Effector memory CD8-positive, alpha-beta T cell (primary cell): ENCODE measurements at regions not wholly inside any gene's neighbourhood (a gene's known extent, or its start where the extent isn't known, plus 50 kb on each side); places are given as distances from the start of the nearest gene placed in this dataset.

ENCODE experiments used
- ATAC-seq: fragments of 150-1000 bp; cut with Tn5 transposase; replicated peaks from 2 replicates; pipeline ENCODE4 v1.10.0; 2021; ENCODE audit warnings: mild to moderate bottlenecking, moderate library complexity
- DNase-seq, 3 experiments: peaks; one replicate each; pipeline ENCODE4 v3.0.0; 2021
- H3K27ac Mint-ChIP-seq, 2 donors: one replicate each; pipeline ENCODE4 v1.8.0; 2022; ENCODE audit warnings: mild to moderate bottlenecking in 2 of 2, mixed read lengths in 2 of 2, moderate library complexity in 2 of 2
- H3K27me3 Mint-ChIP-seq, 2 donors: one replicate each; pipeline ENCODE4 v1.8.0; 2022; ENCODE audit warnings: mixed read lengths in 2 of 2
- H3K36me3 Mint-ChIP-seq: one replicate; pipeline ENCODE4 v1.8.0; 2022; ENCODE audit warnings: mild to moderate bottlenecking, moderate library complexity, mixed read lengths; ENCODE audit not compliant: insufficient read depth
- H3K4me1 Mint-ChIP-seq, 2 donors: one replicate each; pipeline ENCODE4 v1.8.0; 2022; ENCODE audit warnings: low read depth in 2 of 2, mixed read lengths in 2 of 2
- H3K4me3 Mint-ChIP-seq, 2 donors: one replicate each; pipeline ENCODE4 v1.8.0; 2022; ENCODE audit warnings: mild to moderate bottlenecking in 2 of 2, mixed read lengths in 2 of 2, moderate library complexity in 2 of 2
- H3K9me3 Mint-ChIP-seq, 2 donors: one replicate each; pipeline ENCODE4 v1.8.0; 2022; ENCODE audit warnings: mixed read lengths in 2 of 2

- no peak overlapping the region for H3K4me3 Mint-ChIP-seq
- H3K9me3 Mint-ChIP-seq = no peaks in the 10 kb centered on the region
- ATAC-seq (no peak), DNase-seq (no peak)
- no peaks in the 10 kb centered on the region for H3K36me3 Mint-ChIP-seq
- no peak overlapping the region for H3K27ac Mint-ChIP-seq
- H3K27me3 Mint-ChIP-seq = no peaks in the 10 kb centered on the region
- no peaks in the 10 kb centered on the region for H3K4me1 Mint-ChIP-seq
Observed at GRCh38 chr12:81956468-81956860, 197.3 kb upstream of the PPFIA2 start.

DNA sequence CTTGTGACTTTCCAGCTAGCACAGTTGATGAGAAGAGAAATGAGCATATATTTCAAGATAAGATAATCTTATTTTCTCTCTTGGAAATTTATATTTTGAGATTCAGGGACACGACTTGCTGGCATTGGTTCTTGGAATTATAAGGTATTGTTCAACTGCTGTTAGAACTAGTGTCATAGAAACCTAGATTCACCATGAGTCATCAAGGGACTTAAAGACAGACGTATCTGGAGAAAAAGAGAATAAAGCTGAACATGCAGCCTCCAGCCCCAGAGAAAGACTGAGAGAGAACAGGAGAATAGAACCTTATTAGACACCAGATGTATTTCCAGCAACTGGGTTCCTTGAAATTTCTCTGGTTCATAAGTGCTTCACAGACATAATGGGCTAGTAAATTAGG, 194.4 kb upstream of the PPFIA2 start:
- no peak for ATAC-seq
- Mint-ChIP-seq H3K4me1 (peaks cover 0 to 2% of the 10 kb centered on the region in 2 donors), H3K4me3 (no peak overlapping the region), H3K9me3 (peaks cover 0 to 6% of the 10 kb centered on the region in 2 donors), H3K27ac (no peak overlapping the region), H3K27me3 (no peaks in the 10 kb centered on the region), H3K36me3 (no peaks in the 10 kb centered on the region)
- DNase-seq = no peak

DNA sequence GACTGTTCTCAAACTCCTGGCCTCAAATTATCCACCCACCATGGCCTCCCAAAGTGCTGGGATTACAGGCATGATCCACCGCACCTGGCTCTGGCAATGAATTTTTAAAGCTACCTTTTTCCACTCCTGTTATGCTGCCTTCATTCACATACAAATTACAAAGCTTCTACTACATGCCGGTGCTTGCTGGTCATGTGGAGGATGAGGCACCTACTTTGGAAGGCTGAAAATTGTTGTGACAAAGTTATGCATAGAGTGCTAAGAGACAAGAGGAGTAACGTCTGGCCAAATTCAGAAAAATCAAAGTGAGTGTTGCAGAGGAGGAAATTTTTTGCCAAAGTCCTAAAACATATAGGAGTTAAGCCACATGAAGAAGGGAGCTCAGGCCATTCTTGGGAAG, 191.7 kb upstream of the PPFIA2 start:
- Mint-ChIP-seq H3K9me3 (peaks cover 0 to 8% of the 10 kb centered on the region in 2 donors), H3K4me3 (no peak overlapping the region), H3K27ac (no peak overlapping the region), H3K27me3 (no peaks in the 10 kb centered on the region), H3K36me3 (no peaks in the 10 kb centered on the region), H3K4me1 (peaks cover 0 to 2% of the 10 kb centered on the region in 2 donors)
- DNase-seq (no peak), ATAC-seq (no peak)

DNA sequence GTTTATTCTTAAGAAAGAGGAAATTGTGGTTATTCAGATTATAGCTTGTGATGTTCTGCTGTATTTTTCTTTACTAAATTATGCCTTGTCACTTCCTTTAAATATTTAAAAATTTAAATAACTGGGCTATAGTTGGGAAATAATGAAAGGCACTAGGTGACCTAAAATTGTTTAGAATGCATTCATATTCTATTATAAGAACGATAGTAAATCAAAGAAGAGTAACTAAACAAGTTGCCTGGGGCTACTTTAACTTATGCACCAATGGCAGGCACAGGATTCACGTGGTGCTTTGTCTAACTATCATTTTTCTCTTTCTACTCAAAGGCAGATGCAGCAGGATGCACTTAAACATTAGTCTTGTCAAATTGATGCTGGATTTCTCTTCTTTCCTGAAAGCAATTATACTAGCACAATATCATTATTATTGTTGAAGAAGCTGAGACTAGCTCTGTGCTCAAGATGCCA, 190.7 kb upstream of the PPFIA2 start:
- Mint-ChIP-seq H3K4me3 (no peak overlapping the region), H3K27me3 (no peaks in the 10 kb centered on the region), H3K27ac (no peak overlapping the region), H3K9me3 (peaks cover 0 to 9% of the 10 kb centered on the region in 2 donors), H3K4me1 (peaks cover 0 to 2% of the 10 kb centered on the region in 2 donors), H3K36me3 (no peaks in the 10 kb centered on the region)
- no peak for DNase-seq
- no peak for ATAC-seq

DNA sequence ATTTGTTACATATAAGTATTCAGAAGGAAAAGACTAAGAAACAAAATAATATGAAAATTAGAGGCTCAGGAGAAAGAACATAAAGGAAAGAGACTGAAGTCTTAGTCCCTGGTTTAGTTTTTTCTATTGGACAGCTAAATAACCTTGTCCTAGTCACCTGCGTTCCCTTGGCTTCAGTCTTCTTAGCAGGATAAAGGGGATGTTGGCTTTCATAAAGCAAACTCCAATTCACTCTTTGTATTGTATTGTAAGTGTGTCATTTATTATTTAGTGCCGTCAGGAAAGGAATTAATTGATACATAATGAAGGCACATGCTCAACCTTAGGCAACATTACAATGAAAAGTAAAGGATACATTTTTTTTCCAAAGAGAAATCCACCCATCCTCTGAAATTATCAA, 190.3 kb upstream of the PPFIA2 start:
- Mint-ChIP-seq H3K27me3 (no peaks in the 10 kb centered on the region), H3K4me1 (peaks cover 0 to 2% of the 10 kb centered on the region in 2 donors), H3K4me3 (no peak overlapping the region), H3K27ac (no peak overlapping the region), H3K9me3 (peaks cover 0 to 9% of the 10 kb centered on the region in 2 donors), H3K36me3 (no peaks in the 10 kb centered on the region)
- no peak for DNase-seq
- no peak for ATAC-seq

GRCh38 chr12:81944886-81945285, 185.7 kb upstream of the PPFIA2 start:
- Mint-ChIP-seq H3K27me3 (no peaks in the 10 kb centered on the region), H3K27ac (no peak overlapping the region), H3K4me1 (peaks cover 0 to 17% of the 10 kb centered on the region in 2 donors), H3K9me3 (peaks cover 6 to 7% of the 10 kb centered on the region in 2 donors), H3K36me3 (no peaks in the 10 kb centered on the region), H3K4me3 (no peak overlapping the region)
- ATAC-seq (no peak), DNase-seq (no peak)

DNA sequence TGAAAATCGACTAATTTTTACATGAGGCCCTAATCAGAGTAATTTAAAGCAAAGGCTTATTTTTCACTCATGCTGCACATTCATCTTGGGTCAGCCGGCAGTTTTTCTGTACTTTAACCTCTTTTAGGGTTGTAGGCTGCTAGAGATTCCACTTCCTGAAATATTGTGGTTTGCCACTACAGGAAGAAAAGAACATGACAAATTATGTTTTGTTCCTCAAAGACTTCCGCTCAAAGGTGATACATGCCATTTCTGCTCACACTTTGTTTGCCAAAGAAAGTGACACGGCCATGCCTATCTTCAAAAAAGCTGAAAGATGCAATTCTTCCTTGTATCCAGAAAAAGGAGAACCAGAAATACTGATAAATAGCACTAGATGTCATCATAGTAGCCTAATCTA, 183.4 kb upstream of the PPFIA2 start:
- Mint-ChIP-seq H3K36me3 (no peaks in the 10 kb centered on the region), H3K4me3 (peak overlapping the region; percentile 34 to 45), H3K9me3 (peaks cover 3 to 7% of the 10 kb centered on the region in 2 donors), H3K27ac (peak overlapping the region in 1 of 2 donors; percentile 46), H3K27me3 (no peaks in the 10 kb centered on the region), H3K4me1 (peaks cover 0 to 15% of the 10 kb centered on the region in 2 donors)
- ATAC-seq (peak; percentile 90), DNase-seq (no peak)

GRCh38 chr12:81930037-81930436, 170.9 kb upstream of the PPFIA2 start:
- H3K4me1 Mint-ChIP-seq = no peaks in the 10 kb centered on the region
- H3K4me3 Mint-ChIP-seq = no peak overlapping the region
- no peak for DNase-seq
- no peak for ATAC-seq
- H3K36me3 Mint-ChIP-seq = peaks cover 3% of the 10 kb centered on the region
- H3K27me3 Mint-ChIP-seq = no peaks in the 10 kb centered on the region
- H3K9me3 Mint-ChIP-seq = peaks cover 7% of the 10 kb centered on the region in 2 donors
- no peak overlapping the region for H3K27ac Mint-ChIP-seq

DNA sequence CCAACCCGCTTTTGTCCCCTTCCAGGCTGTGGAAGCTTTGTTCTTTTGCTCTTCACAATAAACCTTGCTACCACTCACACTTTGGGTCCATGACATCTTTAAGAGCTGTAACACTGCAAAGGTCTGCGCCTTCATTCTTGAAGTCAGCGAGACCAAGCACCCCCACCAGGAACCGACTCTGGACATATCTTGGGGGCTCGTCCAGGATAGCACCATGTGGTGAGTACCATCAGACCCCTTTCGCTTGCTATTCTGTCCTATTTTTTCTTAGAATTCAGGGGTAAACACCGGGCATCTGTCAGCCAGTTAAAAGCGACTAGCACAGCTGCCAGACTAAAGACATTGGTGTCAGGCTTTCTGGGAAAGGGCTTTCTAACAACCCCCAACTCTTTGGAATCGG, 137.6 kb upstream of the PPFIA2 start:
- peaks cover 5 to 20% of the 10 kb centered on the region in 2 donors for H3K9me3 Mint-ChIP-seq
- ATAC-seq (no peak), DNase-seq (no peak)
- no peaks in the 10 kb centered on the region for H3K36me3 Mint-ChIP-seq
- no peak overlapping the region for H3K4me3 Mint-ChIP-seq
- no peaks in the 10 kb centered on the region for H3K27me3 Mint-ChIP-seq
- H3K27ac Mint-ChIP-seq = no peak overlapping the region
- H3K4me1 Mint-ChIP-seq = no peaks in the 10 kb centered on the region

GRCh38 chr12:81888961-81889360, 129.8 kb upstream of the PPFIA2 start:
- Mint-ChIP-seq H3K27me3 (no peaks in the 10 kb centered on the region), H3K4me1 (no peaks in the 10 kb centered on the region), H3K36me3 (no peaks in the 10 kb centered on the region), H3K9me3 (peaks cover under 1 to 5% of the 10 kb centered on the region in 2 donors), H3K4me3 (no peak overlapping the region), H3K27ac (no peak overlapping the region)
- DNase-seq = no peak
- no peak for ATAC-seq

GRCh38 chr12:81888106-81888740, 129.1 kb upstream of the PPFIA2 start:
- Mint-ChIP-seq H3K27me3 (no peaks in the 10 kb centered on the region), H3K27ac (no peak overlapping the region), H3K9me3 (peaks cover 0 to 5% of the 10 kb centered on the region in 2 donors), H3K4me3 (no peak overlapping the region), H3K4me1 (no peaks in the 10 kb centered on the region), H3K36me3 (no peaks in the 10 kb centered on the region)
- no peak for DNase-seq
- no peak for ATAC-seq

DNA sequence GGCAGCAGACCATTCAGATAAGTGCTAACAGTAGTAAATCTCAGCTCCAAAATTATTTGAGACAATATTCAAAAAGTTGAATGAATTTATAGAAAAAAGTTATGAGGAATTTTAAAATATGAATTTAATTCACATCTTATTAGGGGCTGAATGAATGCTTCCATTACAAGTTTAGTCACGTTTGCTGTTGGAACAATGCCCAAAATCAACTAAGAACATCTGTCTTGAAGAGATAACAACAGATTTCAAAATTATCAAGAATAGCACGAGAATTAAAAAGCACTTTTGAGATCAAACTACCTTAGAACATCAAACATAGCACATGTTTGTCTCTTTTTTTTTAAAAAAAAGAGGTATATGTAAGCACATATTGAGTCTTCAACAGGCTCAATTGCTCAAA, 115.4 kb upstream of the PPFIA2 start:
- H3K27ac Mint-ChIP-seq = no peak overlapping the region
- H3K27me3 Mint-ChIP-seq = no peaks in the 10 kb centered on the region
- H3K4me3 Mint-ChIP-seq = no peak overlapping the region
- no peaks in the 10 kb centered on the region for H3K36me3 Mint-ChIP-seq
- peaks cover 0 to 1% of the 10 kb centered on the region in 2 donors for H3K4me1 Mint-ChIP-seq
- no peak for DNase-seq
- H3K9me3 Mint-ChIP-seq = no peaks in the 10 kb centered on the region
- ATAC-seq = no peak

DNA sequence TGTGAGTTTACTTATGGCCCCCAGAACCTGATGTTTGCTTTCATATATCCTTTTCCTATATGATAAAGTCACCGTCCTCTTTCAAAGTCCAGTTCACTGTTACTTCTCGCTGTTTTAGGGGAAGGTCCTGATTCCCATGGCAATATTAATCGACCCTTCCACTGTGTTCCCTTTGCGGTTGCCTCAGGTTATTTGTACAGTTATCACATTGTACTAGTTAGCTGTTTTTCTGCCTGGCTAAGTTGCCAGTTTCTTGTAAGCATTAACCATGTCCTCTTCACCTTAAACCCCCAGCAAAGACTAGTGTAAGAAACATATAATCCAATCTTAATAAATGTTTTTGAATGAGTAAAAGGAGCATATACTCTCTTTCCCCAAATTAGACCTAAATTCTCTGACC, 115.0 kb upstream of the PPFIA2 start:
- Mint-ChIP-seq H3K4me3 (no peak overlapping the region), H3K4me1 (peaks cover 0 to 1% of the 10 kb centered on the region in 2 donors), H3K36me3 (no peaks in the 10 kb centered on the region), H3K27me3 (no peaks in the 10 kb centered on the region), H3K27ac (no peak overlapping the region), H3K9me3 (no peaks in the 10 kb centered on the region)
- DNase-seq (no peak), ATAC-seq (no peak)

DNA sequence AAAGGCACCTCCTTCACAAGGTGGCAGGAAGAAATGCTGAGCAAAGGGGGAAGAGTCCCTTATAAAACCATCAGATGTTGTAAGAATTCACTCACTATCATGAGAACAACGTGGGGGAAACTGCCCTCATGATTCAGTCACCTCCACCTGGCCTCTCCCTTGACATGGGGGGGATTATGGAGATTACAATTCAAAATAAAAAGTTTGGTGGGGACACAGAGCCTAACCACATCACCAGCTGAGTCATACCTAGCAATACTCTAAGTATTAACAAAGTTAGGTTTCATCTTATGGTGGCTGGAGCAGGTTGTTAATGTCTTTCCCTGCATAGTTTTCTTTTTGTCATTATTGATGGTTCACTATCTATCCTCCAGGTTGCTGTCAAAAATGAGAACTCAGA, 113.2 kb upstream of the PPFIA2 start:
- peaks cover 0 to 1% of the 10 kb centered on the region in 2 donors for H3K4me1 Mint-ChIP-seq
- H3K27ac Mint-ChIP-seq = no peak overlapping the region
- DNase-seq (no peak), ATAC-seq (no peak)
- H3K27me3 Mint-ChIP-seq = no peaks in the 10 kb centered on the region
- H3K9me3 Mint-ChIP-seq = no peaks in the 10 kb centered on the region
- no peaks in the 10 kb centered on the region for H3K36me3 Mint-ChIP-seq
- H3K4me3 Mint-ChIP-seq = no peak overlapping the region
